GM12878 (cell line): ENCODE measurements at regions not wholly inside any gene's neighbourhood (a gene's known extent, or its start where the extent isn't known, plus 50 kb on each side); places are given as distances from the start of the nearest gene placed in this dataset.

Experiments
- ATAC-seq: fragments of 200-7000 bp; cut with Tn5 transposase; 3 replicates; pipeline ENCODE4 v1.9.1; 2020; ENCODE audit warnings: mild to moderate bottlenecking, moderate library complexity
- BruUV-seq: library from RNA; stranded (reverse); fragments of 400-500 nt; replicated peaks from 2 replicates; lab custom pipeline; 2021; lab: Mats Ljungman, UMichigan
- CTCF ChIA-PET: fragments of 300-600 bp; sonication (Branson Sonifier 250); formaldehyde crosslinking; extraction: SDS; loops from one replicate; lab custom pipeline; 2021; ENCODE audit warnings: inconsistent platforms; lab: Yijun Ruan, JAX
- POLR2A ChIA-PET: fragments of 350-600 bp; formaldehyde crosslinking; extraction: SDS; loops from one replicate; lab custom pipeline; 2021; ENCODE audit warnings: inconsistent platforms; lab: Charles Lee
- RAD21 ChIA-PET: fragments of 300-600 bp; sonication (Branson Sonifier 250); formaldehyde crosslinking; loops from one replicate; lab custom pipeline; 2023; ENCODE audit warnings: antibody characterized with exemption; ENCODE audit not compliant: unreplicated experiment; lab: Charles Lee
- SMC1A ChIA-PET: fragments of 300-600 bp; sonication (Branson Sonifier 250); formaldehyde crosslinking; loops from one replicate; lab custom pipeline; 2023; ENCODE audit not compliant: unreplicated experiment, uncharacterized antibody; lab: Charles Lee
- DNase-seq: peaks from one replicate; pipeline ENCODE4 v3.0.0-alpha.2; 2011; ENCODE audit warnings: low read depth, low spot score
- FAIRE-seq: peaks from 3 replicates; lab custom pipeline; 2011; peaks lifted over from hg19 to GRCh38; lab: Jason Lieb, UNC
- H2AFZ ChIP-seq: 2 replicates; pipeline ENCODE4 v1.6.0; 2011; ENCODE audit warnings: low read depth, low read length, control low read depth; ENCODE audit not compliant: control insufficient read depth
- H3K27ac ChIP-seq: 2 replicates; pipeline ENCODE4 v1.5.1; 2011; ENCODE audit warnings: control low read depth; ENCODE audit not compliant: control insufficient read depth, insufficient read depth
- H3K27me3 ChIP-seq, 2 experiments: replicated peaks in 1 of 2; 2 replicates each; pipeline versions ENCODE4 v1.6.0 to v1.6.1; 2011; ENCODE audit warnings: low read length in 1 of 2; ENCODE audit not compliant: control insufficient read depth in 2 of 2, insufficient read depth in 2 of 2
- H3K36me3 ChIP-seq, 2 experiments: 2 replicates each; pipeline ENCODE4 v1.5.1; 2011; ENCODE audit warnings: low read length in 1 of 2; ENCODE audit not compliant: control insufficient read depth in 2 of 2, insufficient read depth in 2 of 2
- H3K4me1 ChIP-seq: 2 replicates; pipeline ENCODE4 v1.6.1; 2011; ENCODE audit warnings: mild to moderate bottlenecking, low read length, moderate library complexity, mixed read lengths; ENCODE audit not compliant: control insufficient read depth, insufficient read depth
- H3K4me2 ChIP-seq: 2 replicates; pipeline ENCODE4 v1.6.0; 2011; ENCODE audit warnings: control low read depth; ENCODE audit not compliant: control insufficient read depth, insufficient read depth
- H3K4me3 ChIP-seq: fragments of 200-600 bp; sonication (generic); 2 replicates; pipeline ENCODE4 v1.5.1; 2016
- H3K79me2 ChIP-seq: 2 replicates; pipeline ENCODE4 v1.6.0; 2011; ENCODE audit warnings: low read length; ENCODE audit not compliant: control insufficient read depth, insufficient read depth
- H3K9ac ChIP-seq: 2 replicates; pipeline ENCODE4 v1.8.0; 2011; ENCODE audit warnings: low read length, control low read depth, mixed read lengths; ENCODE audit not compliant: control insufficient read depth, insufficient read depth
- H3K9me3 ChIP-seq: replicated peaks from 3 replicates; pipeline ENCODE4 v1.5.1; 2011; ENCODE audit warnings: mild to moderate bottlenecking, low read length; ENCODE audit not compliant: control insufficient read depth, insufficient read depth
- H4K20me1 ChIP-seq: 2 replicates; pipeline ENCODE4 v1.6.0; 2011; ENCODE audit not compliant: control insufficient read depth, insufficient read depth
- EGR1 ChIP-seq, 2 experiments: IDR thresholded peaks; 1 replicate in 1 of 2; 2 replicates in 1 of 2; pipeline ENCODE4 v1.6.1; 2011 to 2012; ENCODE audit warnings: low read depth in 2 of 2, low read length in 2 of 2, borderline replicate concordance in 1 of 2, mild to moderate bottlenecking in 1 of 2, moderate library complexity in 1 of 2
- IRF3 ChIP-seq: fragments of 450-650 bp; IDR thresholded peaks from 2 replicates; pipeline ENCODE4 v1.6.1; 2014; ENCODE audit warnings: mild to moderate bottlenecking
- MLLT1 ChIP-seq: fragments of 450-650 bp; IDR thresholded peaks from 2 replicates; pipeline ENCODE4 v1.6.1; 2016; ENCODE audit warnings: mild to moderate bottlenecking
- RB1 ChIP-seq: fragments of 450-650 bp; formaldehyde crosslinking; IDR thresholded peaks from 2 replicates; pipeline ENCODE4 v1.6.1; 2017; ENCODE audit warnings: mild to moderate bottlenecking, borderline replicate concordance
- RELA ChIP-seq: fragments of 450-650 bp; IDR thresholded peaks from 2 replicates; pipeline ENCODE4 v1.8.0; 2014; ENCODE audit warnings: borderline replicate concordance; ENCODE audit not compliant: partially characterized antibody
- TCF3 ChIP-seq: IDR thresholded peaks from 2 replicates; pipeline ENCODE4 v1.6.1; 2012; ENCODE audit warnings: low read depth, mild to moderate bottlenecking, low read length, borderline replicate concordance; ENCODE audit not compliant: insufficient read depth
- WGBS: methylation state at CpG from one replicate; pipeline ENCODE4 v1.1.6; 2016; ENCODE audit warnings: low lambda C conversion rate; ENCODE audit not compliant: insufficient replicate concordance, insufficient coverage; ENCODE audit errors: missing lambda C conversion rate; 5-methylcytosine and 5-hydroxymethylcytosine counted together
- in situ Hi-C: fragments of 300-500 bp; cut with MboI; formaldehyde crosslinking; loops from 9 replicates; pipeline ENCODE4 v1.14.3; 2018; ENCODE audit warnings: mixed read lengths
- intact Hi-C: fragments of 100-400 bp; cut with micrococcal nuclease; formaldehyde crosslinking; loops from one replicate; pipeline ENCODE4 v1.14.2; 2022; ENCODE audit not compliant: unreplicated experiment

- Histone ChIP-seq H3K4me3 (no peak overlapping the region), H2AFZ (no peak overlapping the region), H3K9ac (no peak overlapping the region), H3K36me3 (no peaks in the 10 kb centered on the region), H4K20me1 (no peaks in the 10 kb centered on the region), H3K9me3 (no peaks in the 10 kb centered on the region), H3K27me3 (no peaks in the 10 kb centered on the region), H3K4me1 (no peaks in the 10 kb centered on the region), H3K27ac (no peak overlapping the region), H3K79me2 (no peaks in the 10 kb centered on the region), H3K4me2 (no peak overlapping the region)
- intact Hi-C loops (no loop called here), in situ Hi-C loops (no loop called here)
- no TSS peak for BruUV-seq
- no peak for DNase-seq
- ChIA-PET SMC1A (no interaction called here), RAD21 (no interaction called here), CTCF (no interaction called here), POLR2A (no interaction called here)
- 0% methylated on average over 2 of the region's 2 CpGs for WGBS
- no peak for FAIRE-seq
- ATAC-seq = no peak
- TF ChIP-seq TCF3 (no peak), IRF3 (no peak), MLLT1 (no peak)
Observed at GRCh38 chr6:86537292-86537861, 400.0 kb upstream of the HTR1E start.

GRCh38 chr6:86536121-86536520 lies 401.2 kb upstream of the HTR1E start:
- RAD21 ChIA-PET = no interaction called here
- Histone ChIP-seq H3K9ac (no peak overlapping the region), H3K9me3 (no peaks in the 10 kb centered on the region), H3K79me2 (no peaks in the 10 kb centered on the region), H3K4me1 (no peaks in the 10 kb centered on the region), H2AFZ (no peak overlapping the region), H3K27ac (no peak overlapping the region)
- FAIRE-seq = no peak
- intact Hi-C loops = no loop called here
- no TSS peak for BruUV-seq
- in situ Hi-C loops = no loop called here
- no peak for DNase-seq
- CTCF ChIA-PET = no interaction called here
- no peak for TF ChIP-seq RB1
- no peak for TF ChIP-seq EGR1 (IDR thresholded peaks at IDR 0.05; ENCODE audit: borderline replicate concordance in 1 of 2, low read depth in 2 of 2, low read length in 2 of 2)
- TF ChIP-seq RELA = no peak
- TF ChIP-seq, all 136 proteins: peak for 0
- Histone ChIP-seq H3K27me3 (no peaks in the 10 kb centered on the region), H4K20me1 (no peaks in the 10 kb centered on the region), H3K4me2 (no peak overlapping the region), H3K4me3 (no peak overlapping the region), H3K36me3 (no peaks in the 10 kb centered on the region)
- ChIA-PET POLR2A (no interaction called here), SMC1A (no interaction called here)
- no peak for ATAC-seq
